PC-9 (cell line): ENCODE measurements at regions not wholly inside any gene's neighbourhood (a gene's known extent, or its start where the extent isn't known, plus 50 kb on each side); places are given as distances from the start of the nearest gene placed in this dataset.

Experiments
- BruUV-seq: library from RNA; stranded (reverse); fragments of 400-500 nt; replicated peaks from 2 replicates; lab custom pipeline; 2021; lab: Mats Ljungman, UMichigan
- CTCF ChIA-PET: fragments of 300-600 bp; sonication (Branson Sonifier 250); formaldehyde crosslinking; loops from one replicate; lab custom pipeline; 2022; ENCODE audit warnings: antibody characterized with exemption; lab: Charles Lee
- POLR2A ChIA-PET: fragments of 300-600 bp; sonication (Branson Sonifier 250); formaldehyde crosslinking; loops from one replicate; lab custom pipeline; 2022; ENCODE audit warnings: antibody characterized with exemption; ENCODE audit not compliant: unreplicated experiment; lab: Charles Lee
- DNase-seq, 2 experiments: peaks; one replicate each; pipeline versions ENCODE4 v3.0.0 to v3.0.0-alpha.2; 2015 to 2022; ENCODE audit warnings: mixed read lengths in 1 of 2
- H2AFZ ChIP-seq: fragments of 200-600 bp; sonication (generic); 2 replicates; pipeline ENCODE4 v1.8.1; 2017; ENCODE audit warnings: antibody characterized with exemption
- H3F3A ChIP-seq: fragments of 200-600 bp; sonication (generic); 2 replicates; pipeline ENCODE4 v1.8.1; 2017; ENCODE audit warnings: antibody characterized with exemption, mild to moderate bottlenecking, low read depth; ENCODE audit not compliant: insufficient read depth
- H3K27ac ChIP-seq: fragments of 200-600 bp; sonication (generic); 2 replicates; pipeline ENCODE4 v1.6.1; 2016; ENCODE audit warnings: mixed run types
- H3K27me3 ChIP-seq: fragments of 200-600 bp; sonication (generic); 2 replicates; pipeline ENCODE4 v1.6.1; 2016; ENCODE audit warnings: low read depth, mixed run types; ENCODE audit not compliant: insufficient read depth
- H3K36me3 ChIP-seq: fragments of 200-600 bp; sonication (generic); 2 replicates; pipeline ENCODE4 v1.6.1; 2016; ENCODE audit warnings: low read depth, mixed run types
- H3K4me1 ChIP-seq: fragments of 200-600 bp; sonication (generic); replicated peaks from 2 replicates; pipeline ENCODE4 v1.6.1; 2016; ENCODE audit warnings: mixed run types; ENCODE audit not compliant: insufficient read depth
- H3K4me2 ChIP-seq: fragments of 200-600 bp; sonication (generic); 2 replicates; pipeline ENCODE4 v1.6.1; 2017; ENCODE audit warnings: mixed run types
- H3K4me3 ChIP-seq: fragments of 200-600 bp; sonication (generic); 2 replicates; pipeline ENCODE4 v1.6.1; 2016; ENCODE audit warnings: mixed run types
- H3K79me2 ChIP-seq: fragments of 200-600 bp; sonication (generic); 2 replicates; pipeline ENCODE4 v1.6.1; 2017; ENCODE audit warnings: low read depth, mixed run types
- H3K9me2 ChIP-seq: fragments of 200-600 bp; sonication (generic); 2 replicates; pipeline ENCODE4 v1.8.1; 2017; ENCODE audit warnings: mild to moderate bottlenecking; ENCODE audit not compliant: insufficient read depth
- H3K9me3 ChIP-seq: fragments of 200-600 bp; sonication (generic); 2 replicates; pipeline ENCODE4 v1.8.1; 2016; ENCODE audit warnings: low read depth; ENCODE audit not compliant: insufficient read depth
- H4K20me1 ChIP-seq: fragments of 200-600 bp; sonication (generic); 2 replicates; pipeline ENCODE4 v1.8.1; 2017; ENCODE audit not compliant: insufficient read depth
- EZH2 ChIP-seq: fragments of 200-600 bp; sonication (generic); IDR thresholded peaks from 2 replicates; pipeline ENCODE4 v1.8.0; 2017; ENCODE audit warnings: antibody characterized with exemption, low read depth
- intact Hi-C: fragments of 100-400 bp; cut with micrococcal nuclease; formaldehyde crosslinking; loops from one replicate; pipeline ENCODE4 v1.10.0; 2022; ENCODE audit not compliant: unreplicated experiment
- TF ChIP-seq, protein P1 (sequence below): fragments of 200-600 bp; sonication (generic); conservative IDR thresholded peaks from 2 replicates; pipeline ENCODE4 v1.6.1; 2017; ENCODE audit warnings: mixed run types, antibody characterized with exemption, mild to moderate bottlenecking, moderate library complexity

GRCh38 chr2:64283641-64284361 is 139.6 kb upstream of the PELI1 start:
- ChIA-PET CTCF (no interaction called here), POLR2A (no interaction called here)
- Histone ChIP-seq H3K4me1 (peaks cover 1% of the 10 kb centered on the region; the same call in 1 of the 2 replicates), H3K9me2 (no peaks in the 10 kb centered on the region), H3K79me2 (no peaks in the 10 kb centered on the region), H3K9me3 (0 out of 2 replicates have a peak, but pooled peaks cover 3% of the 10 kb centered on the region), H3F3A (peaks cover 5% of the 10 kb centered on the region; the same call in 1 of the 2 replicates), H3K36me3 (no peaks in the 10 kb centered on the region), H3K4me2 (no peak overlapping the region), H3K27me3 (no peaks in the 10 kb centered on the region), H4K20me1 (no peaks in the 10 kb centered on the region), H3K27ac (no peak overlapping the region), H3K4me3 (no peak overlapping the region), H2AFZ (no peak overlapping the region)
- TF ChIP-seq, protein P1, sequence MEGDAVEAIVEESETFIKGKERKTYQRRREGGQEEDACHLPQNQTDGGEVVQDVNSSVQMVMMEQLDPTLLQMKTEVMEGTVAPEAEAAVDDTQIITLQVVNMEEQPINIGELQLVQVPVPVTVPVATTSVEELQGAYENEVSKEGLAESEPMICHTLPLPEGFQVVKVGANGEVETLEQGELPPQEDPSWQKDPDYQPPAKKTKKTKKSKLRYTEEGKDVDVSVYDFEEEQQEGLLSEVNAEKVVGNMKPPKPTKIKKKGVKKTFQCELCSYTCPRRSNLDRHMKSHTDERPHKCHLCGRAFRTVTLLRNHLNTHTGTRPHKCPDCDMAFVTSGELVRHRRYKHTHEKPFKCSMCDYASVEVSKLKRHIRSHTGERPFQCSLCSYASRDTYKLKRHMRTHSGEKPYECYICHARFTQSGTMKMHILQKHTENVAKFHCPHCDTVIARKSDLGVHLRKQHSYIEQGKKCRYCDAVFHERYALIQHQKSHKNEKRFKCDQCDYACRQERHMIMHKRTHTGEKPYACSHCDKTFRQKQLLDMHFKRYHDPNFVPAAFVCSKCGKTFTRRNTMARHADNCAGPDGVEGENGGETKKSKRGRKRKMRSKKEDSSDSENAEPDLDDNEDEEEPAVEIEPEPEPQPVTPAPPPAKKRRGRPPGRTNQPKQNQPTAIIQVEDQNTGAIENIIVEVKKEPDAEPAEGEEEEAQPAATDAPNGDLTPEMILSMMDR, result no peak
- no peak for TF ChIP-seq EZH2
- intact Hi-C loops, result no loop called here
- no peak for DNase-seq
- no TSS peak for BruUV-seq

DNA sequence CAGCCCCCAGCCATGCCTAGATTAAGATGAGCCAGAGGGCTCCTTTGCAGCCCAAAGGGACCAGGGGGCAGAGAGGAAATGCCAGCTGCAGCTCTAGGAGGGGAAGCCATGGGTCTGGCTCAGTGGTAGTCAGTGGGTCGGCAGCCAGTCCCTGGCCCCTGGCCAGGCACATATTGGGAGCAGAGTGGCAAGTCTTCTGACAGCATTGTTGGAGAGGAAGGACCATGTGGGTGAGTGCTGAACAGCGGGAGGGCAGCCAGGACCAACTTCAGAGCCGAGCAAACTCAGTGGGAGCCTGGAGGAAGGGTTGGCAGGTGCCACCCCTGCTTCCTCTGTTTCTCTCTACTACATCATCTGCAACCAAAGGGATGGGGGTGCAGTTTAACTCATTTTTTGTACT is 140.5 kb upstream of the PELI1 start:
- POLR2A ChIA-PET, result no interaction called here
- H3K27me3 ChIP-seq, result no peaks in the 10 kb centered on the region
- H3K79me2 ChIP-seq, result no peaks in the 10 kb centered on the region
- CTCF ChIA-PET, result no interaction called here
- DNase-seq, result no peak
- H3F3A ChIP-seq, result no peaks in the 10 kb centered on the region
- H3K9me3 ChIP-seq, result no peaks in the 10 kb centered on the region
- TF ChIP-seq, protein P1, result no peak
- TF ChIP-seq EZH2, result no peak
- no TSS peak for BruUV-seq
- no peaks in the 10 kb centered on the region for H3K4me1 ChIP-seq
- no peaks in the 10 kb centered on the region for H3K9me2 ChIP-seq
- H3K4me3 ChIP-seq, result no peak overlapping the region
- no peak overlapping the region for H2AFZ ChIP-seq
- H3K36me3 ChIP-seq, result no peaks in the 10 kb centered on the region
- H3K27ac ChIP-seq, result no peak overlapping the region
- H4K20me1 ChIP-seq, result no peaks in the 10 kb centered on the region
- no peak overlapping the region for H3K4me2 ChIP-seq
- intact Hi-C loops, result no loop called here

- Histone ChIP-seq H3F3A (0 out of 2 replicates have a peak, but pooled peaks cover 4% of the 10 kb centered on the region), H3K9me3 (no peaks in the 10 kb centered on the region), H3K4me2 (no peak overlapping the region), H3K9me2 (no peaks in the 10 kb centered on the region), H2AFZ (no peak overlapping the region), H3K4me3 (no peak overlapping the region), H3K36me3 (no peaks in the 10 kb centered on the region), H4K20me1 (no peaks in the 10 kb centered on the region), H3K27ac (no peak overlapping the region), H3K27me3 (no peaks in the 10 kb centered on the region), H3K4me1 (peaks cover 16% of the 10 kb centered on the region), H3K79me2 (no peaks in the 10 kb centered on the region)
- TF ChIP-seq, protein P1, result no peak
- no peak for TF ChIP-seq EZH2
- CTCF ChIA-PET, result no interaction called here
- BruUV-seq, result no TSS peak
- intact Hi-C loops, result no loop called here
- DNase-seq, result no peak
- POLR2A ChIA-PET, result interaction anchor here (0.6 kb wide), 1 partner anchor 136 kb away, joined by 3 read pairs; no protein-coding TSS in a partner anchor
These were observed 143.1 kb upstream of the PELI1 start for GRCh38 chr2:64287202-64287740.
